ENCODE measurements at regions not wholly inside any gene's neighbourhood (a gene's known extent, or its start where the extent isn't known, plus 50 kb on each side); places are given as distances from the start of the nearest gene placed in this dataset.

- no peak for DNase-seq
Measured at GRCh38 chr22:48702573-48703264, 1125.0 kb downstream of the BRD1 start.

GRCh38 chr22:48701296-48702030 lies 1126.2 kb downstream of the BRD1 start:
- DNase-seq = no peak

GRCh38 chr22:48700566-48701295 lies 1126.9 kb downstream of the BRD1 start:
- no peak for DNase-seq

- DNase-seq = no peak
Measured at GRCh38 chr22:48700180-48700565, 1127.5 kb downstream of the BRD1 start.

- DNase-seq = no peak
Measured at GRCh38 chr22:48699511-48699910, 1128.2 kb downstream of the BRD1 start.

- DNase-seq = no peak
Measured at GRCh38 chr22:48698618-48699017, 1129.1 kb downstream of the BRD1 start.

GRCh38 chr22:48697694-48698276 lies 1129.9 kb downstream of the BRD1 start:
- no peak for DNase-seq

- no peak for DNase-seq
Measured at GRCh38 chr22:48697223-48697622, 1130.5 kb downstream of the BRD1 start.

GRCh38 chr22:48696371-48696770 lies 1131.3 kb downstream of the BRD1 start:
- no peak for DNase-seq

GRCh38 chr22:48695731-48696305 lies 1131.9 kb downstream of the BRD1 start:
- DNase-seq = no peak

GRCh38 chr22:48695251-48695650 lies 1132.4 kb downstream of the BRD1 start:
- no peak for DNase-seq

GRCh38 chr22:48694296-48694883 lies 1133.3 kb downstream of the BRD1 start:
- no peak for DNase-seq

GRCh38 chr22:48693377-48694135 lies 1134.1 kb downstream of the BRD1 start:
- DNase-seq = no peak

GRCh38 chr22:48692734-48693376 lies 1134.8 kb downstream of the BRD1 start:
- no peak for DNase-seq

- no peak for DNase-seq
Measured at GRCh38 chr22:48691431-48691851, 1136.2 kb downstream of the BRD1 start.

- no peak for DNase-seq
Measured at GRCh38 chr22:48690583-48691317, 1136.9 kb downstream of the BRD1 start.

GRCh38 chr22:48689206-48689605 lies 1138.5 kb downstream of the BRD1 start:
- DNase-seq = no peak

- DNase-seq = no peak
Measured at GRCh38 chr22:48688366-48688765, 1139.3 kb downstream of the BRD1 start.

- DNase-seq = no peak
Measured at GRCh38 chr22:48687606-48688005, 1140.1 kb downstream of the BRD1 start.

GRCh38 chr22:48686694-48687302 lies 1140.9 kb downstream of the BRD1 start:
- no peak for DNase-seq

Data from EL (cell line).